IMR-90 (cell line): ENCODE measurements at regions not wholly inside any gene's neighbourhood (a gene's known extent, or its start where the extent isn't known, plus 50 kb on each side); places are given as distances from the start of the nearest gene placed in this dataset.

Experiments used
- ATAC-seq: fragments of 200-7000 bp; cut with Tn5 transposase; 2 replicates; pipeline ENCODE4 v1.9.1; 2020; ENCODE audit warnings: low read depth, mild to moderate bottlenecking, moderate library complexity
- BruUV-seq: library from RNA; stranded (reverse); fragments of 400-500 nt; replicated peaks from 2 replicates; lab custom pipeline; 2021; lab: Mats Ljungman, UMichigan
- CTCF ChIA-PET: fragments of 300-600 bp; formaldehyde crosslinking; extraction: SDS; loops from one replicate; lab custom pipeline; 2021; ENCODE audit warnings: antibody characterized with exemption; lab: Yijun Ruan, JAX
- POLR2A ChIA-PET: fragments of 300-600 bp; sonication (Branson Sonifier 250); formaldehyde crosslinking; loops from one replicate; lab custom pipeline; 2022; ENCODE audit warnings: antibody characterized with exemption; ENCODE audit not compliant: unreplicated experiment; lab: Charles Lee
- DNase-seq: peaks from one replicate; pipeline ENCODE4 v3.0.0; 2013
- H2AFZ ChIP-seq: replicated peaks from 2 replicates; pipeline ENCODE3; 2013; ENCODE audit warnings: low read length, mild to moderate bottlenecking; ENCODE audit not compliant: poor library complexity
- H2AK5ac ChIP-seq: 2 replicates; pipeline ENCODE4 v1.6.1; 2013; ENCODE audit warnings: low read depth, low read length, inconsistent platforms
- H2AK9ac ChIP-seq: replicated peaks from 2 replicates; pipeline ENCODE3; 2013; ENCODE audit warnings: mild to moderate bottlenecking, low read depth, low read length, moderate library complexity; ENCODE audit not compliant: poor library complexity
- H2BK120ac ChIP-seq: 2 replicates; pipeline ENCODE4 v1.6.1; 2013; ENCODE audit warnings: low read depth, low read length, inconsistent platforms
- H2BK15ac ChIP-seq: 3 replicates; pipeline ENCODE4 v1.6.1; 2013; ENCODE audit warnings: low read depth, low read length, inconsistent platforms
- H2BK20ac ChIP-seq: 2 replicates; pipeline ENCODE4 v1.6.1; 2013; ENCODE audit warnings: low read depth, mild to moderate bottlenecking, inconsistent platforms, low read length, moderate library complexity
- H2BK5ac ChIP-seq: 2 replicates; pipeline ENCODE4 v1.6.1; 2013; ENCODE audit warnings: mild to moderate bottlenecking, low read depth, low read length, inconsistent platforms; ENCODE audit not compliant: poor library complexity, severe bottlenecking
- H3K14ac ChIP-seq: replicated peaks from 2 replicates; pipeline ENCODE4 v1.6.1; 2013; ENCODE audit warnings: low read depth, low read length, inconsistent platforms
- H3K18ac ChIP-seq: 2 replicates; pipeline ENCODE4 v1.6.1; 2013; ENCODE audit warnings: low read depth, low read length, control low read depth
- H3K23ac ChIP-seq: 2 replicates; pipeline ENCODE4 v1.6.1; 2013; ENCODE audit warnings: low read depth, low read length, inconsistent platforms
- H3K27ac ChIP-seq: 2 replicates; pipeline ENCODE4 v1.5.1; 2013; ENCODE audit warnings: mild to moderate bottlenecking, control low read depth, low read length; ENCODE audit not compliant: insufficient read depth
- H3K27me3 ChIP-seq: 2 replicates; pipeline ENCODE4 v1.6.1; 2013; ENCODE audit warnings: low read length; ENCODE audit not compliant: control insufficient read depth, insufficient read depth
- H3K36me3 ChIP-seq: 2 replicates; pipeline ENCODE4 v1.6.1; 2013; ENCODE audit warnings: low read length, mixed read lengths; ENCODE audit not compliant: control insufficient read depth, insufficient read depth
- H3K4ac ChIP-seq: 2 replicates; pipeline ENCODE4 v1.6.1; 2013; ENCODE audit warnings: low read depth, low read length, inconsistent platforms
- H3K4me1 ChIP-seq: 2 replicates; pipeline ENCODE4 v1.6.1; 2013; ENCODE audit warnings: low read length, mixed read lengths; ENCODE audit not compliant: control insufficient read depth, insufficient read depth
- H3K4me2 ChIP-seq: 2 replicates; pipeline ENCODE4 v1.6.1; 2013; ENCODE audit warnings: low read depth, mild to moderate bottlenecking, control low read depth, low read length, moderate library complexity
- H3K4me3 ChIP-seq: 2 replicates; pipeline ENCODE4 v1.5.1; 2013; ENCODE audit warnings: low read depth, mild to moderate bottlenecking, control low read depth, low read length, moderate library complexity; ENCODE audit not compliant: insufficient read depth
- H3K56ac ChIP-seq: 2 replicates; pipeline ENCODE4 v1.6.1; 2013; ENCODE audit warnings: low read length, inconsistent platforms; ENCODE audit not compliant: insufficient read depth; ENCODE audit errors: extremely low read depth
- H3K79me1 ChIP-seq, 2 experiments: 2 replicates each; pipeline ENCODE4 v1.6.1; 2013; ENCODE audit warnings: low read length in 2 of 2, inconsistent platforms in 1 of 2, low read depth in 1 of 2
- H3K9ac ChIP-seq: 2 replicates; pipeline ENCODE4 v1.6.1; 2013; ENCODE audit warnings: low read depth, low read length, control low read depth
- H3K9me1 ChIP-seq: 2 replicates; pipeline ENCODE4 v1.6.1; 2013; ENCODE audit warnings: low read length, inconsistent platforms; ENCODE audit not compliant: insufficient read depth
- H3K9me3 ChIP-seq: 2 replicates; pipeline ENCODE4 v1.6.1; 2013; ENCODE audit warnings: low read length; ENCODE audit not compliant: control insufficient read depth, insufficient read depth
- H4K20me1 ChIP-seq: 2 replicates; pipeline ENCODE4 v1.6.1; 2013; ENCODE audit warnings: low read length, inconsistent platforms; ENCODE audit not compliant: insufficient read depth
- H4K5ac ChIP-seq: 2 replicates; pipeline ENCODE4 v1.6.1; 2013; ENCODE audit warnings: mild to moderate bottlenecking, low read depth, low read length, control low read depth
- H4K8ac ChIP-seq, 2 experiments: 2 replicates each; pipeline ENCODE4 v1.6.1; 2013; ENCODE audit warnings: low read depth in 2 of 2, low read length in 2 of 2, control low read depth in 1 of 2, inconsistent platforms in 1 of 2
- H4K91ac ChIP-seq: 2 replicates; pipeline ENCODE4 v1.6.1; 2013; ENCODE audit warnings: low read depth, low read length, inconsistent platforms; ENCODE audit not compliant: insufficient read depth
- BHLHE40 ChIP-seq: fragments of 150-350 bp; IDR thresholded peaks from 2 replicates; pipeline ENCODE4 v1.6.1; 2016; ENCODE audit warnings: mild to moderate bottlenecking, low read depth, low read length
- CEBPB ChIP-seq: IDR thresholded peaks from 2 replicates; pipeline ENCODE4 v1.6.1; 2012; ENCODE audit warnings: low read depth, low read length, improper control_type of control experiment
- CHD1 ChIP-seq: IDR thresholded peaks from 2 replicates; pipeline ENCODE4 v1.6.1; 2012; ENCODE audit warnings: low read depth, low read length, improper control_type of control experiment
- CTCF ChIP-seq: conservative IDR thresholded peaks from 2 replicates; pipeline ENCODE4 v1.5.1; 2012; ENCODE audit warnings: mild to moderate bottlenecking, low read depth, low read length, improper control_type of control experiment
- MAFK ChIP-seq: IDR thresholded peaks from 2 replicates; pipeline ENCODE4 v1.6.1; 2012; ENCODE audit warnings: low read depth, low read length, improper control_type of control experiment
- MXI1 ChIP-seq: IDR thresholded peaks from 2 replicates; pipeline ENCODE4 v1.6.1; 2012; ENCODE audit warnings: low read depth, mild to moderate bottlenecking, low read length, moderate library complexity, borderline replicate concordance
- NFE2L2 ChIP-seq: fragments of 150-350 bp; IDR thresholded peaks from 2 replicates; pipeline ENCODE4 v1.6.1; 2016; ENCODE audit warnings: low read depth, mild to moderate bottlenecking, low read length
- POLR2A ChIP-seq: IDR thresholded peaks from 2 replicates; pipeline ENCODE4 v1.6.1; 2012; ENCODE audit warnings: mild to moderate bottlenecking, low read depth, low read length
- RCOR1 ChIP-seq: IDR thresholded peaks from 2 replicates; pipeline ENCODE4 v1.6.1; 2012; ENCODE audit warnings: mild to moderate bottlenecking, low read length, improper control_type of control experiment; ENCODE audit not compliant: insufficient replicate concordance
- RFX5 ChIP-seq: IDR thresholded peaks from 2 replicates; pipeline ENCODE4 v1.8.0; 2012; ENCODE audit warnings: low read depth, mild to moderate bottlenecking, low read length, moderate library complexity
- SMC3 ChIP-seq: fragments of 150-350 bp; IDR thresholded peaks from 2 replicates; pipeline ENCODE4 v1.6.1; 2016; ENCODE audit warnings: low read depth, mild to moderate bottlenecking, antibody characterized with exemption, low read length, moderate library complexity
- USF2 ChIP-seq: fragments of 150-350 bp; IDR thresholded peaks from 2 replicates; pipeline ENCODE4 v1.6.1; 2017; ENCODE audit warnings: mild to moderate bottlenecking, antibody characterized with exemption, low read length, low read depth
- WGBS, 2 experiments: methylation state at CpG; one replicate each; pipeline versions ENCODE4 v1.1.5 to v1.1.7; 2013; ENCODE audit warnings: missing lambda C conversion rate in 2 of 2; ENCODE audit not compliant: insufficient read length in 1 of 2; ENCODE audit errors: extremely low coverage in 2 of 2; 5-methylcytosine and 5-hydroxymethylcytosine counted together
- dilution Hi-C: fragments of 300-500 bp; cut with HindIII; formaldehyde crosslinking; loops from one replicate; pipeline ENCODE4 v1.14.3; 2018; ENCODE audit warnings: low sequenced_read_pairs; ENCODE audit not compliant: unreplicated experiment
- in situ Hi-C: fragments of 300-500 bp; cut with MboI; formaldehyde crosslinking; loops from 3 replicates; pipeline ENCODE4 v1.14.3; 2019; ENCODE audit warnings: low sequenced_read_pairs, inconsistent platforms, mixed read lengths
- intact Hi-C: fragments of 100-400 bp; cut with micrococcal nuclease; formaldehyde crosslinking; loops from 2 replicates; pipeline ENCODE4 v1.10.0; 2022

DNA sequence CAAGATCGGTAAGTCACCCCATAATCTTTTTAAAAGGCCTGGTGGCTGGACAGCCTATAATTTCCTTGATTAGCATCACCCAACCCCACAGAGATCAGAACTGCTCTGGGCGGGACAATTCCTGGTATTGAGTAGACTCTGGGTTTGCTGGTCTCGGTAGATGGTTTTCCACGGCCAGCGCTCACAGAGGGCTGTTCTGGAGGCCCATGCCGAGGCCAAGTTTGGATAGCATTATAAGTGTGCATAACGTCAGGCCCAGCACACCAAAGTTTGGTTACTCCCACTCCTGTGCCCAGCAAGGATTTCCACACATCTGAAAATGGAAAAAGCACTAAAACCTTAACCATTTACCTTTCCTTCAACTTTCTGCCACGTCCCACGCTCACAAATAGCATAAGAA lies 104.7 kb upstream of the RREB1 start:
- dilution Hi-C loops = no loop called here
- no TSS peak for BruUV-seq
- WGBS, 2 experiments = no CpG with 5 or more reads among the region's 9 CpGs

More for the DNA sequence above, 104.7 kb upstream of the RREB1 start:
- H2BK5ac ChIP-seq = no peak overlapping the region
- no peaks in the 10 kb centered on the region for H3K79me1 ChIP-seq
- TF ChIP-seq RFX5 (no peak), SMC3 (no peak), RCOR1 (no peak), CHD1 (no peak), CTCF (no peak), MXI1 (no peak), CEBPB (no peak), USF2 (no peak), NFE2L2 (no peak), MAFK (no peak), BHLHE40 (no peak), POLR2A (no peak)
- DNase-seq = no peak
- no peak overlapping the region for H3K18ac ChIP-seq
- H3K4me1 ChIP-seq = no peaks in the 10 kb centered on the region
- no peak overlapping the region for H3K4ac ChIP-seq
- H2AK9ac ChIP-seq = no peak overlapping the region
- H4K5ac ChIP-seq = no peak overlapping the region
- H3K56ac ChIP-seq = no peak overlapping the region
- no peaks in the 10 kb centered on the region for H3K36me3 ChIP-seq
- H2AK5ac ChIP-seq = no peak overlapping the region
- H3K9me1 ChIP-seq = no peaks in the 10 kb centered on the region
- ATAC-seq = no peak
- H3K23ac ChIP-seq = no peak overlapping the region
- H2BK20ac ChIP-seq = no peak overlapping the region
- ChIA-PET POLR2A (no interaction called here), CTCF (no interaction called here)
- no peak overlapping the region for H2BK15ac ChIP-seq
- in situ Hi-C loops = no loop called here
- H2AFZ ChIP-seq = no peak overlapping the region
- intact Hi-C loops = no loop called here
- H3K4me2 ChIP-seq = no peak overlapping the region
- H2BK120ac ChIP-seq = no peak overlapping the region
- H4K91ac ChIP-seq = no peak overlapping the region
- no peak overlapping the region for H3K4me3 ChIP-seq
- H3K27ac ChIP-seq = no peak overlapping the region
- no peaks in the 10 kb centered on the region; the same call in 1 of the 2 replicates for H3K27me3 ChIP-seq
- no peak overlapping the region for H3K14ac ChIP-seq
- no peaks in the 10 kb centered on the region for H4K20me1 ChIP-seq
- H4K8ac ChIP-seq = no peak overlapping the region
- H3K9ac ChIP-seq = no peak overlapping the region
- no peaks in the 10 kb centered on the region; the same call in 1 of the 2 replicates for H3K9me3 ChIP-seq
